Breast epithelium (tissue), 3 donors: ENCODE measurements at regions not wholly inside any gene's neighbourhood (a gene's known extent, or its start where the extent isn't known, plus 50 kb on each side); places are given as distances from the start of the nearest gene placed in this dataset.

Source experiments
- CTCF ChIP-seq, 3 donors: fragments of 450-650 bp; IDR thresholded peaks; one replicate each; pipeline ENCODE4 v1.5.1; 2016 to 2017; ENCODE audit warnings: antibody characterized with exemption in 3 of 3, mild to moderate bottlenecking in 3 of 3, moderate library complexity in 3 of 3
- POLR2A ChIP-seq: fragments of 450-650 bp; IDR thresholded peaks from one replicate; pipeline ENCODE4 v1.6.1; 2016; ENCODE audit warnings: antibody characterized with exemption, mild to moderate bottlenecking, moderate library complexity

GRCh38 chr10:105634281-105634680 is 993.2 kb downstream of the SORCS3 start:
- TF ChIP-seq CTCF (IDR thresholded peaks at IDR 0.05) (no peak), POLR2A (no peak)
